ENCODE measurements at regions not wholly inside any gene's neighbourhood (a gene's known extent, or its start where the extent isn't known, plus 50 kb on each side); places are given as distances from the start of the nearest gene placed in this dataset.

- TF ChIP-seq CTCF (conservative IDR thresholded peaks at IDR 0.05 in 1 of 2, IDR thresholded peaks at IDR 0.05 in 1 of 2; ENCODE audit: low read depth in 1 of 2, low read length in 2 of 2) (no peak), EZH2 (IDR thresholded peaks at IDR 0.05; ENCODE audit: low read length, missing control alignments) (no peak)
Observed at GRCh38 chrX:130504019-130504418, 102.2 kb downstream of the RBMX2 start.
